PFSK-1 (cell line): ENCODE measurements at regions not wholly inside any gene's neighbourhood (a gene's known extent, or its start where the extent isn't known, plus 50 kb on each side); places are given as distances from the start of the nearest gene placed in this dataset.

Experiments
- FOXP2 ChIP-seq: optimal IDR thresholded peaks from 2 replicates; pipeline ENCODE3; 2011; ENCODE audit warnings: borderline replicate concordance, control low read depth, inconsistent platforms; ENCODE audit not compliant: insufficient read depth; ENCODE audit errors: extremely low read length, extremely low read depth
- POLR2AphosphoS5 ChIP-seq: IDR thresholded peaks from 2 replicates; pipeline ENCODE4 v1.6.1; 2012; ENCODE audit warnings: low read depth, mild to moderate bottlenecking, control low read depth, low read length, moderate library complexity

- no peak for TF ChIP-seq POLR2AphosphoS5
- no peak for TF ChIP-seq FOXP2
Observed at GRCh38 chr13:106010836-106011235, 524.6 kb downstream of the EFNB2 start.
